Right atrium auricular region (tissue), 2 donors: ENCODE measurements at regions not wholly inside any gene's neighbourhood (a gene's known extent, or its start where the extent isn't known, plus 50 kb on each side); places are given as distances from the start of the nearest gene placed in this dataset.

Experiments
- DNase-seq: peaks from one replicate; pipeline ENCODE4 v3.0.0-alpha.2; 2019; ENCODE audit warnings: low spot score
- H3K27ac ChIP-seq, 2 donors: fragments of 200-600 bp; sonication (generic); 1 replicate in 1 of 2; 2 replicates in 1 of 2; pipeline ENCODE4 v1.5.1; 2016 to 2019
- H3K27me3 ChIP-seq, 2 donors: fragments of 200-600 bp; sonication (generic); one replicate each; pipeline versions ENCODE4 v1.5.1 to v1.6.0; 2017 to 2019
- H3K36me3 ChIP-seq: fragments of 200-600 bp; sonication (generic); one replicate; pipeline ENCODE4 v1.5.1; 2016
- H3K4me1 ChIP-seq, 2 donors: fragments of 200-600 bp; sonication (generic); one replicate each; pipeline versions ENCODE4 v1.5.1 to v1.6.0; 2017 to 2019
- H3K4me3 ChIP-seq, 2 donors: fragments of 200-600 bp; sonication (generic); 1 replicate in 1 of 2; 2 replicates in 1 of 2; pipeline ENCODE4 v1.5.1; 2017 to 2019; ENCODE audit warnings: mild to moderate bottlenecking in 1 of 2, moderate library complexity in 1 of 2
- H3K9me3 ChIP-seq, 2 donors: fragments of 200-600 bp; sonication (generic); one replicate each; pipeline ENCODE4 v1.5.1; 2019
- CTCF ChIP-seq, 2 donors: fragments of 200-600 bp; sonication (generic); IDR thresholded peaks; one replicate each; pipeline ENCODE4 v1.5.1; 2019; ENCODE audit warnings: antibody characterized with exemption in 2 of 2

- TF ChIP-seq CTCF (IDR thresholded peaks at IDR 0.05), result no peak
- H3K9me3 ChIP-seq, result no peaks in the 10 kb centered on the region
- no peaks in the 10 kb centered on the region for H3K36me3 ChIP-seq
- H3K27ac ChIP-seq, result no peak overlapping the region
- H3K27me3 ChIP-seq, result no peaks in the 10 kb centered on the region
- no peak for DNase-seq
- H3K4me3 ChIP-seq, result no peak overlapping the region
- H3K4me1 ChIP-seq, result peaks cover 0 to 18% of the 10 kb centered on the region in 2 donors
Measured at GRCh38 chr5:143505934-143506333, 102.4 kb upstream of the NR3C1 start.

- no peaks in the 10 kb centered on the region for H3K9me3 ChIP-seq
- H3K4me1 ChIP-seq, result peaks cover 0 to 18% of the 10 kb centered on the region in 2 donors
- TF ChIP-seq CTCF (IDR thresholded peaks at IDR 0.05), result no peak
- no peaks in the 10 kb centered on the region for H3K36me3 ChIP-seq
- H3K4me3 ChIP-seq, result no peak overlapping the region
- H3K27ac ChIP-seq, result no peak overlapping the region
- DNase-seq, result no peak
- no peaks in the 10 kb centered on the region for H3K27me3 ChIP-seq
Measured at GRCh38 chr5:143505354-143505753, 101.9 kb upstream of the NR3C1 start.

GRCh38 chr5:143501310-143502044 lies 98.0 kb upstream of the NR3C1 start:
- H3K9me3 ChIP-seq, result no peaks in the 10 kb centered on the region
- TF ChIP-seq CTCF (IDR thresholded peaks at IDR 0.05), result no peak
- H3K27ac ChIP-seq, result no peak overlapping the region
- H3K36me3 ChIP-seq, result no peaks in the 10 kb centered on the region
- H3K4me1 ChIP-seq, result peaks cover 0 to 10% of the 10 kb centered on the region in 2 donors
- no peak overlapping the region for H3K4me3 ChIP-seq
- no peak for DNase-seq
- H3K27me3 ChIP-seq, result no peaks in the 10 kb centered on the region

GRCh38 chr5:143499480-143500114 lies 96.1 kb upstream of the NR3C1 start:
- Histone ChIP-seq H3K36me3 (no peaks in the 10 kb centered on the region), H3K27ac (peak overlapping the region in 1 of 2 donors; percentile 14), H3K4me3 (no peak overlapping the region), H3K9me3 (no peaks in the 10 kb centered on the region), H3K4me1 (peaks cover 0 to 22% of the 10 kb centered on the region in 2 donors), H3K27me3 (no peaks in the 10 kb centered on the region)
- DNase-seq, result no peak
- no peak for TF ChIP-seq CTCF (IDR thresholded peaks at IDR 0.05)

GRCh38 chr5:143498821-143499220 lies 95.3 kb upstream of the NR3C1 start:
- Histone ChIP-seq H3K9me3 (no peaks in the 10 kb centered on the region), H3K36me3 (no peaks in the 10 kb centered on the region), H3K27ac (no peak overlapping the region), H3K4me1 (peaks cover 0 to 22% of the 10 kb centered on the region in 2 donors), H3K27me3 (no peaks in the 10 kb centered on the region), H3K4me3 (no peak overlapping the region)
- no peak for TF ChIP-seq CTCF (IDR thresholded peaks at IDR 0.05)
- no peak for DNase-seq
